ENCODE measurements at regions not wholly inside any gene's neighbourhood (a gene's known extent, or its start where the extent isn't known, plus 50 kb on each side); places are given as distances from the start of the nearest gene placed in this dataset.

- TF ChIP-seq, protein P1, sequence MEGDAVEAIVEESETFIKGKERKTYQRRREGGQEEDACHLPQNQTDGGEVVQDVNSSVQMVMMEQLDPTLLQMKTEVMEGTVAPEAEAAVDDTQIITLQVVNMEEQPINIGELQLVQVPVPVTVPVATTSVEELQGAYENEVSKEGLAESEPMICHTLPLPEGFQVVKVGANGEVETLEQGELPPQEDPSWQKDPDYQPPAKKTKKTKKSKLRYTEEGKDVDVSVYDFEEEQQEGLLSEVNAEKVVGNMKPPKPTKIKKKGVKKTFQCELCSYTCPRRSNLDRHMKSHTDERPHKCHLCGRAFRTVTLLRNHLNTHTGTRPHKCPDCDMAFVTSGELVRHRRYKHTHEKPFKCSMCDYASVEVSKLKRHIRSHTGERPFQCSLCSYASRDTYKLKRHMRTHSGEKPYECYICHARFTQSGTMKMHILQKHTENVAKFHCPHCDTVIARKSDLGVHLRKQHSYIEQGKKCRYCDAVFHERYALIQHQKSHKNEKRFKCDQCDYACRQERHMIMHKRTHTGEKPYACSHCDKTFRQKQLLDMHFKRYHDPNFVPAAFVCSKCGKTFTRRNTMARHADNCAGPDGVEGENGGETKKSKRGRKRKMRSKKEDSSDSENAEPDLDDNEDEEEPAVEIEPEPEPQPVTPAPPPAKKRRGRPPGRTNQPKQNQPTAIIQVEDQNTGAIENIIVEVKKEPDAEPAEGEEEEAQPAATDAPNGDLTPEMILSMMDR (conservative IDR thresholded peaks at IDR 0.05 in 1 of 2, IDR thresholded peaks at IDR 0.05 in 1 of 2; ENCODE audit: extremely low read depth in 1 of 2, insufficient read depth in 1 of 2, low read depth in 1 of 2, low read length in 2 of 2): no peak
- no peak for TF ChIP-seq EZH2 (IDR thresholded peaks at IDR 0.05; ENCODE audit: borderline replicate concordance, low read length)
Measured at GRCh38 chr1:183733715-183734114, 71.2 kb upstream of the RGL1 start.
